Endodermal cell (in vitro differentiated cells): ENCODE measurements at regions not wholly inside any gene's neighbourhood (a gene's known extent, or its start where the extent isn't known, plus 50 kb on each side); places are given as distances from the start of the nearest gene placed in this dataset.

Source experiments
- DNase-seq: peaks from one replicate; pipeline ENCODE4 v3.0.0-alpha.2; 2017
- H3K27ac ChIP-seq: 2 replicates; pipeline ENCODE4 v1.5.1; 2013; ENCODE audit warnings: mild to moderate bottlenecking, low read depth, low read length, moderate library complexity
- H3K27me3 ChIP-seq: 2 replicates; pipeline ENCODE4 v1.6.1; 2013; ENCODE audit warnings: mild to moderate bottlenecking, low read length, moderate library complexity; ENCODE audit not compliant: insufficient read depth, control insufficient read depth, poor library complexity, severe bottlenecking
- H3K36me3 ChIP-seq: 2 replicates; pipeline ENCODE4 v1.7.0; 2013; ENCODE audit warnings: mild to moderate bottlenecking, low read length, moderate library complexity; ENCODE audit not compliant: control insufficient read depth, insufficient read depth
- H3K4me1 ChIP-seq: one replicate; pipeline ENCODE4 v1.7.0; 2013; ENCODE audit warnings: low read length; ENCODE audit not compliant: control insufficient read depth, insufficient read depth
- H3K4me3 ChIP-seq: 2 replicates; pipeline ENCODE4 v1.5.1; 2013; ENCODE audit warnings: mild to moderate bottlenecking, low read length, moderate library complexity
- H3K9ac ChIP-seq: 2 replicates; pipeline ENCODE4 v1.6.1; 2013; ENCODE audit warnings: mild to moderate bottlenecking, low read length, moderate library complexity; ENCODE audit not compliant: poor library complexity, severe bottlenecking; ENCODE audit errors: extremely low read depth
- H3K9me3 ChIP-seq: 2 replicates; pipeline ENCODE4 v1.6.1; 2013; ENCODE audit warnings: mild to moderate bottlenecking, low read length, moderate library complexity; ENCODE audit not compliant: control insufficient read depth
- H3K27ac Mint-ChIP-seq: 2 replicates; pipeline ENCODE4 v1.8.0; 2020; ENCODE audit warnings: mixed read lengths
- H3K27me3 Mint-ChIP-seq: 2 replicates; pipeline ENCODE4 v1.8.0; 2021; ENCODE audit warnings: mild to moderate bottlenecking, mixed read lengths; ENCODE audit not compliant: insufficient read depth
- H3K36me3 Mint-ChIP-seq: 2 replicates; pipeline ENCODE4 v1.8.0; 2020; ENCODE audit warnings: low read depth, mixed read lengths
- H3K4me1 Mint-ChIP-seq: 2 replicates; pipeline ENCODE4 v1.8.0; 2020; ENCODE audit warnings: mixed read lengths
- H3K4me3 Mint-ChIP-seq: 2 replicates; pipeline ENCODE4 v1.8.0; 2020; ENCODE audit warnings: mild to moderate bottlenecking, moderate library complexity, mixed read lengths
- H3K9me3 Mint-ChIP-seq: 2 replicates; pipeline ENCODE4 v1.8.0; 2020; ENCODE audit warnings: mild to moderate bottlenecking, mixed read lengths
- WGBS, 2 experiments: methylation state at CpG; one replicate each; pipeline versions ENCODE4 v1.1.5 to v1.1.7; 2013; ENCODE audit warnings: missing lambda C conversion rate in 2 of 2, mixed read lengths in 1 of 2; ENCODE audit not compliant: insufficient coverage in 1 of 2, insufficient read length in 1 of 2; 5-methylcytosine and 5-hydroxymethylcytosine counted together
- TF ChIP-seq, protein P1 (sequence below): fragments of 200-600 bp; sonication (generic); conservative IDR thresholded peaks from 2 replicates; pipeline ENCODE4 v1.5.0; 2021; ENCODE audit warnings: antibody characterized with exemption, mild to moderate bottlenecking

DNA sequence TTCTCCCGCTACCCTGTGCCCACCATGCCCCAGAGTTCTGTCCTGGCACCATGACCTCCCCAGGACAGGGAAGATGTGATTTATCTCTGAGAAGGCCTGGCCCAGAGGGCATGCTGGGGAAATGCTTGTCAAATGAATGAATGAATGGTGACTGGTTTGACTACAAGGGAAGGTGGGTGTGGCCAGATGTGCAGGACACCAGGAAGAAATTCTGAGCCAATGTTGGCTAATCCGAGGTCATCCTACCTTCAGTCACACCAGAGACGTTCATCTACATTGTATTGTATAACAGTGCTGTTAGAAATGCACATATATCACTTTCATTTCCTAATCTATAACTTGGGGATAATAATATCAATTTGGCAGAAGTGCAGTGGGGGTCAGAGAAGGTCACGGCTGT, 138.4 kb downstream of the FAM43A start:
- Histone ChIP-seq H3K27me3 (no peaks in the 10 kb centered on the region), H3K9ac (no peak overlapping the region), H3K27ac (no peak overlapping the region), H3K36me3 (no peaks in the 10 kb centered on the region), H3K4me1 (no peaks in the 10 kb centered on the region), H3K9me3 (no peaks in the 10 kb centered on the region), H3K4me3 (no peak overlapping the region)
- TF ChIP-seq, protein P1, sequence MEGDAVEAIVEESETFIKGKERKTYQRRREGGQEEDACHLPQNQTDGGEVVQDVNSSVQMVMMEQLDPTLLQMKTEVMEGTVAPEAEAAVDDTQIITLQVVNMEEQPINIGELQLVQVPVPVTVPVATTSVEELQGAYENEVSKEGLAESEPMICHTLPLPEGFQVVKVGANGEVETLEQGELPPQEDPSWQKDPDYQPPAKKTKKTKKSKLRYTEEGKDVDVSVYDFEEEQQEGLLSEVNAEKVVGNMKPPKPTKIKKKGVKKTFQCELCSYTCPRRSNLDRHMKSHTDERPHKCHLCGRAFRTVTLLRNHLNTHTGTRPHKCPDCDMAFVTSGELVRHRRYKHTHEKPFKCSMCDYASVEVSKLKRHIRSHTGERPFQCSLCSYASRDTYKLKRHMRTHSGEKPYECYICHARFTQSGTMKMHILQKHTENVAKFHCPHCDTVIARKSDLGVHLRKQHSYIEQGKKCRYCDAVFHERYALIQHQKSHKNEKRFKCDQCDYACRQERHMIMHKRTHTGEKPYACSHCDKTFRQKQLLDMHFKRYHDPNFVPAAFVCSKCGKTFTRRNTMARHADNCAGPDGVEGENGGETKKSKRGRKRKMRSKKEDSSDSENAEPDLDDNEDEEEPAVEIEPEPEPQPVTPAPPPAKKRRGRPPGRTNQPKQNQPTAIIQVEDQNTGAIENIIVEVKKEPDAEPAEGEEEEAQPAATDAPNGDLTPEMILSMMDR = no peak
- 68 to 100% methylated on average over 2 to 3 of the region's 4 CpGs for WGBS, 2 experiments
- Mint-ChIP-seq H3K4me1 (no peaks in the 10 kb centered on the region), H3K27me3 (no peaks in the 10 kb centered on the region), H3K36me3 (no peaks in the 10 kb centered on the region), H3K4me3 (no peak overlapping the region), H3K27ac (no peak overlapping the region), H3K9me3 (no peaks in the 10 kb centered on the region)
- no peak for DNase-seq

- no peak overlapping the region for H3K4me3 ChIP-seq
- TF ChIP-seq, protein P1 = no peak
- Mint-ChIP-seq H3K36me3 (no peaks in the 10 kb centered on the region), H3K9me3 (no peaks in the 10 kb centered on the region), H3K27ac (no peak overlapping the region), H3K27me3 (no peaks in the 10 kb centered on the region), H3K4me1 (no peaks in the 10 kb centered on the region), H3K4me3 (no peak overlapping the region)
- H3K9ac ChIP-seq = no peak overlapping the region
- 91 to 98% methylated on average over 12 to 15 of the region's 15 CpGs for WGBS, 2 experiments
- no peak for DNase-seq
- H3K4me1 ChIP-seq = no peaks in the 10 kb centered on the region
- H3K27me3 ChIP-seq = no peaks in the 10 kb centered on the region
- H3K27ac ChIP-seq = no peak overlapping the region
- no peaks in the 10 kb centered on the region for H3K36me3 ChIP-seq
- H3K9me3 ChIP-seq = no peaks in the 10 kb centered on the region
These were observed 139.0 kb downstream of the FAM43A start for GRCh38 chr3:194824701-194825111.

DNA sequence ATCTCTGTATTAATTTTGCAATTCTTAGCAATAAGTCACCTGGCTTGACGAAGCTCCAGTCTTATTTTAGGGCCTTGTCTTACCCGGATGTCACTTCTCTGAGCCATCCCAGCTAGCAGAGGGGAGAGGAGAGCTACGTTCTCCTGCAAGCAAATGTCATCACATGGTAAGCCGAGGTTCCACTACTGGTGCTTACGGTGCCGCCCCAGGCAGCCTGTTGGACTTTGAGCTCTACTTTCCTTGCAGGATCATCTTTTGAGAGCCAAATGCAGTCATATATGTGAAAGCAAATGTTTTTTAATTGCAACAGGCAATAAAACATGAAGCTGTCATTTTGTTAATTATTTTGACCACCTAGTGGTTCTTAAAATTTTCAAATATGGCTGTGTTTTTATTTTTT, 140.9 kb downstream of the FAM43A start:
- Histone ChIP-seq H3K27ac (no peak overlapping the region), H3K27me3 (no peaks in the 10 kb centered on the region), H3K9ac (no peak overlapping the region), H3K9me3 (no peaks in the 10 kb centered on the region), H3K4me3 (no peak overlapping the region), H3K36me3 (no peaks in the 10 kb centered on the region), H3K4me1 (no peaks in the 10 kb centered on the region)
- 93 to 100% methylated on average over 1 to 6 of the region's 6 CpGs for whole genome bisulfite sequencing, 2 experiments
- Mint-ChIP-seq H3K36me3 (no peaks in the 10 kb centered on the region), H3K27ac (no peak overlapping the region), H3K4me3 (no peak overlapping the region), H3K9me3 (peaks cover 4% of the 10 kb centered on the region), H3K27me3 (no peaks in the 10 kb centered on the region), H3K4me1 (no peaks in the 10 kb centered on the region)
- TF ChIP-seq, protein P1 = no peak
- DNase-seq = no peak
